GM12864 (cell line): ENCODE measurements at regions not wholly inside any gene's neighbourhood (a gene's known extent, or its start where the extent isn't known, plus 50 kb on each side); places are given as distances from the start of the nearest gene placed in this dataset.
A peak's percentile ranks its signal among the peaks of the same experiment; 100 is the strongest.

ENCODE experiments used
- DNase-seq: peaks from one replicate; pipeline ENCODE4 v3.0.0-alpha.2; 2011; ENCODE audit warnings: low read depth
- H3K4me3 ChIP-seq: 2 replicates; pipeline ENCODE4 v1.5.1; 2011; ENCODE audit warnings: mild to moderate bottlenecking, low read depth, low read length, control low read depth
- TF ChIP-seq, protein P1 (sequence below): IDR thresholded peaks from 2 replicates; pipeline ENCODE4 v1.5.1; 2011; ENCODE audit warnings: low read depth, mild to moderate bottlenecking, moderate library complexity, low read length, control low read depth, inconsistent platforms; ENCODE audit errors: missing control alignments

DNA sequence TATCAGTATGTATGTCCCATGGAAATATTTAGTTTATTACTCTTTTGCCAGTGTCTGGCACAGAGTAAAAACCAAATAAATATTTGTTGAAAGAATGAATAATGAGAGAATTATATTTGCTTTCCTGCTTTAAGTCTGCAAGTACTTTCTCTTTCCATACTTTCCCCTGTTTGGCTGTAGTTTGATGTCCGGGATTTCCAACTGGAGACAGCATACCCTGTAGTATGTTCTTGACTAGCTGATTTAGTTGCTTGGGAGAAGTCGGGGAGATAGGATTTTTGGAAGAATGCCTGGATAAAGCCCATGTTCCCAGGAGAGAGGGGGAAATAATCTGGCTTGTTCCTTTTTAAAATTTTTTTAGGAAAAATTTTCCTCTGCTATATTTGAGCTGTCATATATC, 516.1 kb downstream of the CCSER2 start:
- H3K4me3 ChIP-seq = no peak overlapping the region
- TF ChIP-seq, protein P1, sequence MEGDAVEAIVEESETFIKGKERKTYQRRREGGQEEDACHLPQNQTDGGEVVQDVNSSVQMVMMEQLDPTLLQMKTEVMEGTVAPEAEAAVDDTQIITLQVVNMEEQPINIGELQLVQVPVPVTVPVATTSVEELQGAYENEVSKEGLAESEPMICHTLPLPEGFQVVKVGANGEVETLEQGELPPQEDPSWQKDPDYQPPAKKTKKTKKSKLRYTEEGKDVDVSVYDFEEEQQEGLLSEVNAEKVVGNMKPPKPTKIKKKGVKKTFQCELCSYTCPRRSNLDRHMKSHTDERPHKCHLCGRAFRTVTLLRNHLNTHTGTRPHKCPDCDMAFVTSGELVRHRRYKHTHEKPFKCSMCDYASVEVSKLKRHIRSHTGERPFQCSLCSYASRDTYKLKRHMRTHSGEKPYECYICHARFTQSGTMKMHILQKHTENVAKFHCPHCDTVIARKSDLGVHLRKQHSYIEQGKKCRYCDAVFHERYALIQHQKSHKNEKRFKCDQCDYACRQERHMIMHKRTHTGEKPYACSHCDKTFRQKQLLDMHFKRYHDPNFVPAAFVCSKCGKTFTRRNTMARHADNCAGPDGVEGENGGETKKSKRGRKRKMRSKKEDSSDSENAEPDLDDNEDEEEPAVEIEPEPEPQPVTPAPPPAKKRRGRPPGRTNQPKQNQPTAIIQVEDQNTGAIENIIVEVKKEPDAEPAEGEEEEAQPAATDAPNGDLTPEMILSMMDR = no peak
- no peak for DNase-seq

DNA sequence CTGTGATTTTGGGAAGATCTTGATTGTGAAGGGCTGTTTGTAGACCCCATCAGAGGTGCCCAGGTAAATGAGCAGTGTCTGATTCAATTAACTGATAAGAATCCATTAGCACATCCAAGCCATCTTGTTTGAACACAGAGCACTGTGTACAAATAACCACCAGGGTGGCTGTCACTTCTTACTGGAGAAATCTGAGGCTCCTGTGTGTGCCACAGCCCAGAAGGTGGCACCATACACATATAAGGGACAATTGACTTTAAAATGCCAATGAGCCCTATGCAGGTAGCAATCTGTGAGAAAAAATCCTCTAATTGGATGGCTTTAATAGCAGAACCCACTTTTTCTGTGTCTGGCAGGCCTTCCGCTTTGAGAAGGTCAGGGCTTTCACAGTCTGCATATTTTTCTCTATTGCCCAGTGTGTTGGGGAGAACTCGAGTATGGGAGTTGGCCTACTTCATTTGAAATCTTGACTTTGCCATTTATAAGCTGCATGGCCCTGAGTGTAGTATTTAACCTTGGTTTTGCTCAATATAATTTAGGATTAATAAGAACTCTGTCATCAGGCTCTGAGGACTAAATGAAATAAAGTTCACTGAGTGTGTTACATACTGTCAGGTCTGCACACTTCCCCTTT, 517.4 kb downstream of the CCSER2 start:
- no peak overlapping the region for H3K4me3 ChIP-seq
- no peak for DNase-seq
- TF ChIP-seq, protein P1 = peak; percentile 34

GRCh38 chr10:84846658-84847316, 518.4 kb downstream of the CCSER2 start:
- DNase-seq = no peak
- TF ChIP-seq, protein P1 = no peak
- no peak overlapping the region for H3K4me3 ChIP-seq

- no peak overlapping the region for H3K4me3 ChIP-seq
- TF ChIP-seq, protein P1 = no peak
- no peak for DNase-seq
Observed at GRCh38 chr10:84848967-84849366, 520.6 kb downstream of the CCSER2 start.

DNA sequence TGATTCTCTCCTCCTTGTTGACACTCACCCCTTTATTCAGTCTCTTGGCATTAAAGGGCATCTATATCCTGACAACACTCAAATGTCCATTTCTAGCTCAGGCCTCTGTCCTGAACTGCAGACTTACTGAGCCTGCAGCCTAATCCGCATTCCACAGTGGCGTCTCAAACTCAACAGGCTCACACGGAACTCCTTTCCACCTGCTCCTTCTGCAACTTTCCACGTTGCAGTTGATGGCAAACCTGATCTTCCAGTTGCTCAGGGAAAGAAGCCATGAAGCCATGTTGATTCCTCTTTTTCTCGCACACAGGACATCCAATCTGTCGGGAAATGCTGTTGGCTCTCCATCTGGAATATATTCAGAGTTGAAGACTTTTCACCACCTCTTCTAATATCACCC, 522.4 kb downstream of the CCSER2 start:
- no peak overlapping the region for H3K4me3 ChIP-seq
- DNase-seq = no peak
- TF ChIP-seq, protein P1 = no peak

DNA sequence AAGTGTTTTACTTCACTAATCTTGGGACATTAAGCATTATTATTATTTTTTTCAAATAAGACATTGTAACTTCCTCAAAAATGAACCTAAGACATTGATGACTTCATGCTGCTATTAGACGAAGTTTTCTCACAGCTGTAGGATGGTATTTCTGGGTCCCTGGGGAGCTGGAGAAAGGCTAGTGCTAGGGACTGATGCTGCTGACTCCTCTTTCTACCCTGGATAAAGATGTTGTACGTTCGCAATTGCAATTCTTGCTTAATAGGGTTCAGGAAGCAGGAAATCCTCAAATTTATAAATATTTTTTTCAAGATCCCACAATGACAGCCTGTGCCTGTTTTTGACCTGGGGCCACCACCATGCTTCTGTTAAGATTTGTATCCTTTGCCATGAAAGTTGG, 526.0 kb downstream of the CCSER2 start:
- DNase-seq = no peak
- TF ChIP-seq, protein P1 = no peak
- no peak overlapping the region for H3K4me3 ChIP-seq

DNA sequence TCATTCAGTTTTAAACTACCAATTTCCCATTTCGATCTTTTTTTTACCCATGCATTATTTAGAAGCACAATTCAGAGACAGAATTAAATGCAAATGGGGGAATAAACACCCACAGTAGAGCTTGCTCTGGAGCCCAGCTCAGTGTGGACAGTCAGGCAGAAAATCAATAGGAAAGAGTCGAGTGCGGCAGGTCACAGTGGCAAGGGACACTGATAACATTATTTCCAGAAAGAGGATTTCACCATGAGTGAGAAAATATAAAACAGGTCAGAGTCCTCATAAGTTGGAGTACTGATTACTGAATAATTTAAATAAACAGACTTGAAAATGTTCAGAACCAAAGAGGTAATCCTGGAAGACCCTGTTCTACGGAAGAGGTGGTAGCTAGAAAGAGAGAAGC, 532.5 kb downstream of the CCSER2 start:
- H3K4me3 ChIP-seq = no peak overlapping the region
- DNase-seq = no peak
- TF ChIP-seq, protein P1 = no peak
